ENCODE measurements at regions not wholly inside any gene's neighbourhood (a gene's known extent, or its start where the extent isn't known, plus 50 kb on each side); places are given as distances from the start of the nearest gene placed in this dataset.

DNA sequence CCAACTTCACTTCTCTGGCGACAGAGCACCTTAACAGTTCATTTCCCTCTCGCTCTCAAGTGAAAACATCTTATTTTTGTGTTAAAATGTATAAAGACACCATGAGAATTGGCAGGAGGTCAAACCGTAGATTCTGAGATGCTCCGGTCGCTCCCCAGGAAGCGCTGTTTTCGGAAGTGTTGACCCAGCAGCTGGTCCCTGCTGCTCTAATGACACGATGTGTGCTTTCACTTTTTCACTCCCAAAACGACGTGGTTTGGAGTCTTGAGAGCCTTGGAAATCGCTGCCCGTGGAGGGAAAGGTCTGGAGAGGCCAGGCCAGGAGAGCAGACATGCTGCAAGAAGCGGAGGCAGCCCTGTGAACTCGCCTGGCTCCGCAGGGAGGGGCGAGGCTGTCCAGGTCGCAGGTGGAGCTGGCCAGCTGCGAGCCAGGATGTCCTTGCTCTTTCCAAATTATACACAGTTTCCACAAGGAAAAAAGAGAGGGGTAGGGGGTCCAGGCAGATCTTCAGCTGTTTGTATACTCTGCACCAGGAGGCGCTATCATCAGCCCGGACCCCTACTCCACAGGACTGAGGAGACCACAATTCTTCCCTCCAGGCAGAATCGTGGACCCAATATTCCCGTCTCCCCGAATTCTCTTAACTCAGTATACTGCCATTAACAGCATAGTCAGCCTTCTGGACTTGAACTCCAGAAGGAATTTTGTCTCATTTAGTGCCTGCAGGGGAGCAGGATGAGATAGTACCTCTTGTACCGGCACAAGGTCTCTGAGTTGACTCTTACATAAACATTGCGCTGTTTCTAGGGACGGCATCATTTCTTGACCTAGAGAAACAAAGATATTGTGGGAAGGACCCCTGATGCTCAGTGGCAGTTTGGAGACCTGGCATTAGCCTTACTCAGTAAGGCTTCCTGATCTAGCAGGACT is 248.6 kb upstream of the ANKRD55 start:
- peak; percentile 55 for DNase-seq (ENCODE audit: low spot score)

DNA sequence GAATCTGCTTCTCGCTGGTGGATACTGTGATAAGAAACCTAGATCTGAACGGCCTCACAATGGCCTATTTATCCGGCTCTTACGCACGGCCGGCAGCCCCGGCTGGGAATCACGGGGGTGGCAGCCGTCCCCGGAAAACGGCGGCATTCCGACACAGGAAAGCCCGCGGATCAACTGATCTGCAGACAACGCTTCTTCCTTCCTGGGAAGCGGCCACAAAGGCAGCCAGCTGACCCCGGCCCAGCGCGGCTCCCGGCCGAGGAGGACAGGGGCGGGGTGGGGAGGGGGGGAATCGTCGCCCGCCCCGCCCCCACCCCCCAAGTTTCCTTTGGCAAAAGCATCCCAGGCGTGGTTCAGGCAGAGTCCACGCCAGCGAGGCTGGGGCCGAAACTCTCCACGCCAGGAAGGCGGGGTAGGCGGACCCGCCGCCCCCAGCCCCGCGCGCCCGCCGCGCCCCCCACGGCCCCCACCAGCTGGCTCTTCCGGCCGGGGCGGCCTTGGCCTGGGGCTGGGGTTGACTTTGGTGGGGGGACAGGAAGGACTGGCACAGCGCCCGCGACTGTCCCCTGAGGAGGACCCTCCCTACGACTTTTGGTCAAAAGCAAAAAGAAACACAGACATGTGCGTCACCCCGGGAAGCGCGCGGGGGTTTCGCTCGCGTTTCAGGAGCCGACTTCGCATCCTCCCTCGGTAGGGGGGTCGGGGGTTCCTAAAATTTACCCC is 247.7 kb upstream of the ANKRD55 start:
- DNase-seq (ENCODE audit: low spot score) = peak; percentile 35

DNA sequence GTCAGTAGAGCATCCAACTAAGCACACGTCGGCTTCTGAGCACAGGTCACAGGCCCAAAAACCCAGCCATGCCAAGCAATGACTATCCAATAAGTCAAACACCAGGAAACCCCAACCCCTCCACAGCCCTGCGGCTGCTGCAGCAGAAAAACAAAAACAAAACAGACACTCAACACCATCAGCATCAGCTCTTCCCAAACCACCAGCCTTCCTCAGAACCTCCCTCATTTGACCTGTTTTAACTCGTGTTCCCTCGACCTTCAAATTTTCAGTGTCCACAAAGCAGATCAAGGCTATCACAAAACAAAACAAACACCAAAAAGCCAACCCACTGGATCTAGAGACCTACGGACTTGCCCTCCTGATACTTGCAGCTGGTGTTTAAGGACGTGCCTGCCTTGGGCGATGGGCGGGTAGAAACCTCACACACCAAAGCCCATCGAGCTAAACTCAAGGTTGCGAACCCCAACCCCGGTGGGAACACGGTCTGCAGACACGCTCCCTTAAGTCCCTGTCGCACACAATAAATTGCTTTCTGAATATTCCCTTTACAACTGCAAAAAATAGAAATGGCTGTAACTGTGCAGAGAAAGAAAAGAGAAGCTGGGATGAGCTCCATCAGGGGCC is 247.1 kb upstream of the ANKRD55 start:
- DNase-seq (ENCODE audit: low spot score) = peak; percentile 35

DNA sequence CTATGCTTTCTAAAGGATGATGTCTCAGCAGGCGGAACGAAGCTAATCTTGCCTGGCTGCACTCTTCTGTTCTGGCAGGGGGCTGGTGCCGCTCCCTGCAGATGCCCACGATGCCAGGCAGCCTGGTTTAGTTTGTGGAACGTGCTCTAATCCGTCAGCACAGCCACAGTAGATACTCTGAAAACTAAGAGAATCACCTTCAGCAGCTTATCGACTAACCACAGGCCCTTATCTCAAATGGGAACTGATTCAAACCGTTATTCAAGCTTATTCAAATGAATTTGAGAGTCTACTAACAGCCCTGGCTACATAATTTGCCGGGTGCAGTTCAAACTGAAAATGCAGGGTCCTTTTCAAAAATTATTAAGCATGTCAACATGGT is 246.6 kb upstream of the ANKRD55 start:
- no peak for DNase-seq (ENCODE audit: low spot score)

DNA sequence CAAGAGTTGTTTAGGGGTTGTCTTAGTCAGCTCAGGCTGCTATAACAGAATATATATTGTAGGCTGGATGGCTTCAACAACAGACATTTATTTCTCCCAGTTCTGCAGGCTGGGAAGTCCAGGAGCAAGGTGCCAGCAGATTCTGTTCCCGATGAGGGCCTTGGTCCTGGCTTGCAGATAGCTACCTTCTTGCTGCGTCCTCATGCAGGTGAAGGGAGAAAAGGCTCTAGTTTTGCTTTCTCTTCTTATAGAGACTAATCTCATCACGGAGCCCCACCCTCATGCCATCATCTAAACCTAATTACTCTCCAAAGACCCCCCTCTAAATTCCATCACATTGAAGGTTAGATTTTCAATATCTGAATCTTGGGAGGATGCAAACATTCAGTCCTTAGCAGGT is 246.0 kb upstream of the ANKRD55 start:
- no peak for DNase-seq (ENCODE audit: low spot score)

DNA sequence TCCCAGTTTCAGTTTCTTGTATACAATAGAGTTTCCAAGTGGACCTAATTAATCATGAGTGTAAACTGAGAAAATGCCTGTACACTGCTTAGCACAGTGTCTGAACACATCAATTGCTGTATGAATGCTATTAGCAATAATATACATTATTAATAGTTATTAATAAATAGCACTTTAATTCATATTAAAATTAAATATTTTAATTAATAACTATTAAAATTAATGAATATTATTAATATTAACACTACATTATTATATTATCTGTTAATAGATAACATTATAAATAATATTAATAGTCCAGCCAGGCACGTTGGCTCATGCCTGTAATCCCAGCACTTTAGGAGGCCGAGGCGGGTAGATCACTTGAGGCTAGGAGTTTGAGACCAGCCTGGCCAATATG is 244.9 kb upstream of the ANKRD55 start:
- no peak for DNase-seq (ENCODE audit: low spot score)

DNA sequence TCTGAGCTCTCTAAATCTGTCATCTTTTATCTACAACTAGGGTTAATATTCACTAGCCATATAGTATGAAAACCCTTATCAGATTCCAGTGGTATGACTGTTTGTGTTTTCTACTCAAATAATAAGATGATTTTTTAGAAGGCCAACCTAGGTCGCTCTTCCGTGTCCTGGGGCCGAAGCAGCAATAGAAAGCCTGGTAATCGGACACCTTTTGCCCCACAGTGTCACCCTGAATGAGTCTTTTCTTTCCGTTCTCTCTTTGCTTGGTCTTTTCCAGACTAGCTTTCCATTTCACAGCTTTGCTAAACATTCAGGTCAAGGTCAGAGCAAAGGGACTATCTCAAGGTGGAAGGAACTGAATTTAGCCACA is 243.3 kb upstream of the ANKRD55 start:
- peak; percentile 27 for DNase-seq (ENCODE audit: low spot score)

DNA sequence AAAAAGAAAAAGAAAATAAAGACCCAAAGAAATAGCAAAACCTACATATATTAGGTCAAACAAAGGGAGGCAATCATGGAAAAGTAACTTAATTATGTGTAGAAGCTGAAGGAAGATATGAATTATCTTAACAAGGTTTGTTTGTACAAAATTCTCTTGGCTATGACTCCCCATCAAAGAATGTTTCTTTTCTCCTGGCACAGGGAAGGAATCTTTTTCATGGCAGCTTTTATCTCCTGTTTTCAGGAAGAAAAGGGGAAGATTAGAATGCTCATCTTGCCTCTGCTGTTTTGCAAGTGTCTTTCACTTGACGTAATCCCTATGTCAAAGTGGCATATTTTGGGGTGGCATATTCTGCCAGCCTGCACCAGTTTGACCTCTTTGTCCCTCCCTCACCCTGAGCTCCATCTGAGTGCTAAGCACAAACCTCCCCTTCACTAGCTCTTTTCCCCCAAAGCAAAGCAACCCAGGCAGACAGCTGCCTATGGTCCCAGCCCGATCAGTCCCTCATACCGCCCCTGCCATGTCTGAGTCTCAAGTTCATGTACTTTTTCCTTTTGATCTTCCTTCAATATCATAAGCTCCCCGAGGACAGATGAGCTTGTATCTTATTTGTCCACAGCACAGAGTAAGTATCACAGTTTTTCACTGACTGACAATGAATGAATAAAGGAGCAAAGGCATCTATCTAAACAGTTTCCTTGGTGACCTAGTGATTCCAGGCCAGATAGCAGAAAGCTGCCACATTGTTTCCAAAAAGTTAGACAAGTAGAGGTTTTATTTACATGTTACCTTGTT is 242.8 kb upstream of the ANKRD55 start:
- no peak for DNase-seq (ENCODE audit: low spot score)

DNA sequence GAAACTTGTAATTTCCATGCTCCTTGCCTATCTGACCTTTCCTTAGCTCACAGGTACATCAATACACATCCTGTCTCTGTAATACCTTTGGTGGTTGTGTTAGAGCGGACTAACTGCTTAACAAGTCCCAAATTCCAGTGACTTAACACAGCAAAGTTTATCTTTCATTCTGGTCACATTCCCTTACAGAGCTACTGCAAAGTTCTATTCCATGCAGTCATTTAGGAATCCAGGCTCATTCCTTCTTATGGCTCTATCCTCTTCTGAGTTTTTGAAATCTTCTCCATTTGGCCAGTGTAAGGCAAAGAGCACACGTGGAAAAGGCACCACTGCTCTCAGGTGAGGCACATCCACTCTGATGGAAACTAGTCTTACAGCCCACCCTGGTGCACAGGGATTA is 238.6 kb upstream of the ANKRD55 start:
- no peak for DNase-seq (ENCODE audit: low spot score)

DNA sequence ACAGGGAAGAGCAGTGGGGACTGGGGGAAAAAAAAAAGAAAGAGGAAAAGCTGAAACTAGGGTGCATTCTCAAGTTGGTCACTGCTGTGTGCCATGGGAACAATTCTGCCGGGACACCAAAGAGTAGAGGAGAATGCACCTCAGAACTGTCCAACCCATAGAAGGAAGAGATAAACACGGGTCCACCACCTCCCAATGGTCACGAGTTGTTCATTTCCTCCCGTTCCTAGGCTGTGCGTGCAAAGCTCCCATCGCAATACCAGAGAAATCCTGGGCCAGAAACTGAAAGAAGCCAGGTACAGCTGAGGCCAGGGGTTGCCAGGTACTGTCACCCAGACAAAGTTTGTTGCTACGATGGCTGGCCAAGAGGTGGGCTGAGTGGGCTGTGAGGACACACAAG is 236.9 kb upstream of the ANKRD55 start:
- DNase-seq (ENCODE audit: low spot score) = no peak

DNA sequence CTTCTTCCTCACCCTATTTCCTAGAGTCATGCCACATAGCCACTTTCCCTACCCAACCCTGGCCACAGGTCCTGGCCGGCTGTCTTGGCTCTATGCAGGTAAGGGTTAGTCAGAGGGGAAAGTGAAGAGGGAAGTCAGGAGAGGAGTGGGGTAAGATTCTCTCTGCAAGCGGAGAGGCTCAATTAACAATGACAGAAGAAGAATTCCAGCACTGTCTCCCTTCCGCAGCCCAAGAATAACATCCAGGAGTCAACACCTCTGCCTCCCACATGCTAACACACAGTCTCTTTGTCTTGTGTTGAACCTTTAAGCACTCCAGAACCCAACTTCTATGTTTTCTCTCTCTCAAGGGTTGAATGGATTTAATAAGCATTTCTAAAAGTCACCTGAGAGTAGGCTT is 235.1 kb upstream of the ANKRD55 start:
- no peak for DNase-seq (ENCODE audit: low spot score)

DNA sequence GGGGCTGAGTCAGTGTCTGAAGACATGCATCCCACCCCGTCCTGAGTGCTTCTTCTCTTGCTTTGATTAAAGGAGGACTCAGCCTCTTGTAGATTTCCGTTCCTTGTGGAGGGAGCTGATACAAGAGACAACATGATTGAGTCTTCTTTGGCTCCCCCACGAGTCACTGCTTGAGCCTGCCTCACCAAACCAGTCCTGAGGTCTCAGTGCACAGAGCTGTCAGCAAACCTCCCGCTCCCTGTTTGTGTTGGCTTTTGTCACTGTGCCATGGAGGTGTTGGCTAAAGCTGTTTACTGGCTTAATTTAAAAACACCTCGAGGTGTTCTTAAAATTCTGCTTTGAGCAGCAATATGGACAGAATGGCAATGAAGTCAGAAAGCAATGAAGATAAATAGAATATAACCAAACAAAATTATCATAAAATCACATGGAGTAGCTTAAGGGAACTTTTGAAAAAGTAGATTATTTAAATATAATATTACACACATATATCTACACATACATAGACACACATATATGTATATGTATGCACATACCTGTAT is 234.1 kb upstream of the ANKRD55 start:
- DNase-seq (ENCODE audit: low spot score) = no peak

DNA sequence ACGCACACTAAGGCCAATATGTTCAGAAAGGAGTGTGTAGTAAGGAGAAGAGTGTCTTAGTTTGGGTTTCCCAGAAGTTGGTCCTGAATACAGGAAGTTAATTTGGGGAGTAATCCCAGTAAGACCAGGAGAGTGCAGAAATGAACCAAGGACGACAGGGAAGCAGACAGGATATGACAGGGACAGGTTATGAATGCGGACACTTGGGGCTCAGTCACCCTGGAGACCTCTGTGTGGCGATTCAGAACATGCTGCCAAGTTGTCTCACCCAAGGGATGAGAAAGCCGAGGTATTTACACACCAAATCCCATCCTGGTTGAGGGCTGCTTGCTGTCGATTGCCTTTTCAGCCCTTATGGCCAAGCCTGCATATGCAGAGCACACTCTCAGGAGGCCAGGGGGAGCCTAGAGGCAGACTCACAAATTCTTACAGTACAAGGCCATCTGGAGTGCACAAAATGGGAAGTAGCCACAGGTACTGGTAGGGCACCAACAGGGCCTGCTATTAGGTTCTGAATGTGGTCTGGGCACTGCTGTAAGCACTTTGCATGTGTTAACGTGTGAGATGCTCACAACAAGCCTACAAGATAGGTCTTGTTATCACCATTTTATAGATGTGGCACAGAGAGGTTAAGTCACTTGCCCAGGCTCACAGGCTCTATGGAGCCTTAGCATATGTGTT is 233.1 kb upstream of the ANKRD55 start:
- no peak for DNase-seq (ENCODE audit: low spot score)

DNA sequence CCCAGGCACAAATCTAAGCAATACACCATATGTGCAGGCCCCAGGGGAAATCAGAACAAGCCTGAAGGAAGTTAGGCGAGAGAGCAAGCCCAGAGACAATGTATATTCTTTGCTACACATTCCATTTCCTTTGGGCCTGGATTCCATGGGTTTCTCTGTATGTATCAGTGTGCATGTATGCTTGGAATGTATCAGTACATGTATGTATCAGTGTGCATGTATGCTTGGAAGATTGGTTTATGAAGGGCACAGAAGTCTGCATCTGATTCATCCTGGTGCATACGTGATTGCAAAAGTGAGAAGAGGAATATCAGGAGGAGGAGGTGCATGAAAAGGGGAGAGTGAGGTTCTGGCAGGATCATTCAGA is 232.6 kb upstream of the ANKRD55 start:
- no peak for DNase-seq (ENCODE audit: low spot score)

DNA sequence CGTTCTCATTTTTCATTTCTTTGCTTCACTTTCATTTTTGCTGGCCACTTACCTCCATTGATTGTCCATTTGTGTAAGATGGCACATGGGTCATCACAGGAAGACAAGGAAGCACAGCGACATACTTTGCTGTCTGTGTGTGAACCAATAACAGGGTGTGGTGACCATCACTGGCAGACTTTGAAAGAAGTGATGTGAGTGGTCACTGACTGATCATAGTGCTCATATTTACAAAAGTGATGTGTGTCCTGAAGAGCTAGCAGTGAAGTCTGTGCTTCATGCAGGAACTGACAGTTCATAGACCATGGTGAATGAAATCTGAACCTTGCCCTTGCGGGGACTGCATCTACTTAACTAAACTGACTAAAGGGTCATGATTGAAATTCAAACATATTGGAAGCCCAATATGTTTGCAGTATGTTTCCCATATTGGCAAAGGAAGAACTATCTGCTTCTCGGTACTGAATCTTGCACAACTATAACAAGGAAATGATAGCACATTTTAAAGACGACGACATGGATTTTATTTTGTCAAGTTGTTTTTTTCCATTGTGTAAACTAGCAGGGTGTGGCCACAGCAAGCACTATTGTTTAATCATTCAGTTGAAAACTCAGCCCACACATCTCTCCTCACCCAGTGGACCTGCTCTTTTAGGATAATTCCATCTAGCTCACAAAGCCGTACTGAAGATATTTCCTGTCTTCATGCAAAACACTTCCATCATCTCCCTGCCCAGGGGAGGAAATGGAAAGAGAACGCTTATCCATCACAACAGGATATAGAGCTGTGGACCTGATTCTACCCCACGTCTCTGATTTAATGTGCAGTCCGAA is 232.0 kb upstream of the ANKRD55 start:
- no peak for DNase-seq (ENCODE audit: low spot score)

DNA sequence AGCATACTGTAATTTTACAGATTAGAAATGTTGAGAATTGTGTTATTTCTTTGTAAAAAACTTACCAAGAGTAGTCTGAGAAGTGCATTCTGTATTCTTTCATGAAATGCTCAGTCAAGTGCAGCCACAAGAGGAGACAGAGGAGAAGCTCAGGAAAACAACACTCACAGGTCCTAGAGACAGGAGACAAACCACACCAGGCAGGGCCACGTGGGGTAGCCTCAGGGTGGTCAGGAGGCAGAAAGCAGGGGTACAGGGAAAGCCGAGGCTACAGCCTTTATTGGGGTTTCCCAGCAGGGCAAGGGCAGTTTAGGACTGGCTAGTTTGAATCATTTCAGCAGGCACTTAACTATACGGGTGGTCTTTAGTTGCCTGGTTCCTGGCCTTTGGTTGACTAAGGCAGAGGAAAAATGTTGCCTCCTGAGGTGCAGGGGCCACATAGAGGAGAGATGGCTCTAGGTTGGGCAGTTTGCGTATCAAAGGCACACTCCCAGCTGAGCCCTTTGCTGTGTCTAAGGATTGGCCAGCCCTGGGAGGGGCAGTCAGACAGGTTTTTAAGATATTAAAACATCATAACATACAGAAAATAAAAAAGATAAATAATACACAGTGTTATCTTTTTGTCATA is 230.9 kb upstream of the ANKRD55 start:
- DNase-seq (ENCODE audit: low spot score) = no peak

DNA sequence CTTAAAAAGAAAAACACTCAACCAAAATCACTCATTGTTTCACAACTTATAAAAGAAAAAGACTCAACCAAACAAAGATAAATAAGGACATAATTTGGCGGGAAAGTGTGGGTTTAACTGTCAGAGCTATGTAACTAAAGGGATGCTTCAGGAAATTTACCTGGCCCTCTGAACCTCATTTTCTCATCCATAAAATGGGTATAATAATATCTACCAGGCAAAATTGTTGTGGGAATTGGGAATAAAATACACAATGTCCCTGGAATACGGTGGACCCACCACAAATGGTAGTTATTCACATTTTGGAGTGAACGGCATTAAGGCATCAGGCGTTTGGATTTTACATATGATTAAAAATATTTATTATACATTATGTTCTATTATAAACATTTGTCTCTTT is 228.5 kb upstream of the ANKRD55 start:
- DNase-seq (ENCODE audit: low spot score) = no peak

DNA sequence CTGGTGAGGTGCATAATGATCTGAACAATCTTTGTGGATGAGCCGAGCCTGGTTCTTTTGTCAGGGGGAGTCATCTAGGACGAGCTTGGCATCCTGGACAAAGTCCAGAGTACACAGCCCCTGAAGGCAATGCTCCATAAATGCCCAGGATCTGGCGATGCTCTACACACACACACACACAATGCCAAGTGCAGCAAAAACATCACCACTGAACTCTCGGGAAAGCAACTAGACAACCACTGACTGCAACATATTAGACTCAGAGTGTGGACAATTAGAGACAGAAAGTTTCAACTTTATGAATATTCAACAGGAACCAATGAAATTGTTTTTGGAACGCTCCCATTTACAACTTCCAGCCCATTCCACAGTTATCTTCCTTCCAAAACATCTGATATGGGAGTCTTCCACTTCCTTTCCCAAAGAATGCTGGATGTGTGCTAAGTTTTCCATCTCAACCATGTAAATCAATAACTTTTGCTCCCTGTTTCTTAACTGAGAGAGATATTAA is 227.6 kb upstream of the ANKRD55 start:
- DNase-seq (ENCODE audit: low spot score) = no peak

DNA sequence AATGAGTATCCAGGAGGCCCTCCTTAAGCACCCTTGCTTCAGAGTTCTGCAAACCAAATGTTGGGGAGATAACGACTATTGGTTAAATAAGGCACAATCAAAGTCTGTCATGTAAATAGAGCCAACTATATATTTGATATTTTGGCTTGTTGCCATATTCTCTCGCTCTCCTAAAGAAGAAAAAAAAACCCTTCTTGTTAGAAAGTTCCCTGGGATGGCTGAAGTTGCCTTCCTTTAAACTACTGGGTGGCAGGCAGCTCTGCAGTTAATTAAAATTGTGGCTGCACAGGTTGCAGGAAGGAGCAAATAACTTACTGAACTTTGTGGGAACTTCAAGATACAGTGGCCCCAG is 227.0 kb upstream of the ANKRD55 start:
- no peak for DNase-seq (ENCODE audit: low spot score)

Data from HuH-7 (cell line).